Stromal cell of bone marrow (primary cell): ENCODE measurements at regions not wholly inside any gene's neighbourhood (a gene's known extent, or its start where the extent isn't known, plus 50 kb on each side); places are given as distances from the start of the nearest gene placed in this dataset.
"Not testable (repeated sequence)": the region's sequence is repeated elsewhere in the genome, so short reads cannot be mapped to it uniquely, and the experiment has no call there.

Source experiments
- DNase-seq: peaks from one replicate; pipeline ENCODE4 v3.0.0-alpha.2; 2012; ENCODE audit warnings: low read depth

GRCh38 chr10:109650228-109650627, 273.1 kb downstream of the XPNPEP1 start:
- DNase-seq: no peak

GRCh38 chr10:109647627-109648026, 275.7 kb downstream of the XPNPEP1 start:
- DNase-seq: no peak

- no peak for DNase-seq
Measured at GRCh38 chr10:109633846-109634245, 289.5 kb downstream of the XPNPEP1 start.

GRCh38 chr10:109633017-109633416, 290.3 kb downstream of the XPNPEP1 start:
- not testable (repeated sequence) for DNase-seq

- no peak for DNase-seq
Measured at GRCh38 chr10:109624939-109625338, 298.4 kb downstream of the XPNPEP1 start.

GRCh38 chr10:109622566-109622965, 300.7 kb downstream of the XPNPEP1 start:
- DNase-seq: no peak

GRCh38 chr10:109620396-109620795, 302.9 kb downstream of the XPNPEP1 start:
- DNase-seq: no peak

- no peak for DNase-seq
Measured at GRCh38 chr10:109619914-109620313, 303.4 kb downstream of the XPNPEP1 start.

- no peak for DNase-seq
Measured at GRCh38 chr10:109618748-109619147, 304.6 kb downstream of the XPNPEP1 start.

- DNase-seq: no peak
Measured at GRCh38 chr10:109618301-109618700, 305.0 kb downstream of the XPNPEP1 start.

- DNase-seq: no peak
Measured at GRCh38 chr10:109616359-109616980, 306.8 kb downstream of the XPNPEP1 start.

- DNase-seq: not testable (repeated sequence)
Measured at GRCh38 chr10:109595356-109595755, 328.0 kb downstream of the XPNPEP1 start.

GRCh38 chr10:109593682-109594081, 329.6 kb downstream of the XPNPEP1 start:
- DNase-seq: no peak

- DNase-seq: no peak
Measured at GRCh38 chr10:109592391-109592790, 330.9 kb downstream of the XPNPEP1 start.

GRCh38 chr10:109591601-109592000, 331.7 kb downstream of the XPNPEP1 start:
- DNase-seq: no peak

GRCh38 chr10:109588259-109588658, 335.1 kb downstream of the XPNPEP1 start:
- no peak for DNase-seq

- no peak for DNase-seq
Measured at GRCh38 chr10:109587366-109587765, 335.9 kb downstream of the XPNPEP1 start.

GRCh38 chr10:109556399-109556798, 366.9 kb downstream of the XPNPEP1 start:
- DNase-seq: no peak

- DNase-seq: not testable (repeated sequence)
Measured at GRCh38 chr10:109542050-109542603, 381.2 kb downstream of the XPNPEP1 start.

GRCh38 chr10:109534193-109534592, 389.1 kb downstream of the XPNPEP1 start:
- no peak for DNase-seq

- no peak for DNase-seq
Measured at GRCh38 chr10:109529258-109529657, 394.1 kb downstream of the XPNPEP1 start.

- DNase-seq: no peak
Measured at GRCh38 chr10:109517748-109518147, 405.6 kb downstream of the XPNPEP1 start.

- no peak for DNase-seq
Measured at GRCh38 chr10:109504401-109504800, 418.9 kb downstream of the XPNPEP1 start.

- DNase-seq: no peak
Measured at GRCh38 chr10:109487691-109488090, 435.6 kb downstream of the XPNPEP1 start.
